GM10248 (cell line): ENCODE measurements at regions not wholly inside any gene's neighbourhood (a gene's known extent, or its start where the extent isn't known, plus 50 kb on each side); places are given as distances from the start of the nearest gene placed in this dataset.

Experiments used
- CTCF ChIA-PET: fragments of 300-600 bp; sonication (Branson Sonifier 250); formaldehyde crosslinking; extraction: SDS; loops from one replicate; lab custom pipeline; 2021; ENCODE audit warnings: antibody characterized with exemption; lab: Yijun Ruan, JAX
- POLR2A ChIA-PET: fragments of 350-650 bp; sonication (Branson Sonifier 250); formaldehyde crosslinking; extraction: SDS; loops from one replicate; lab custom pipeline; 2020; ENCODE audit warnings: antibody characterized with exemption; lab: Yijun Ruan, JAX
- DNase-seq: peaks from one replicate; pipeline ENCODE4 v3.0.0; 2012; ENCODE audit errors: extremely low spot score
- CTCF ChIP-seq: IDR thresholded peaks from 2 replicates; pipeline ENCODE4 v1.5.1; 2012; ENCODE audit warnings: mild to moderate bottlenecking, low read depth; ENCODE audit errors: extremely low read depth, missing control alignments, control extremely low read depth

- no peak for DNase-seq
- no peak for TF ChIP-seq CTCF
- CTCF ChIA-PET: interaction anchor here (1.2 to 1.8 kb wide), 2 partner anchors 14 to 16 kb away, joined by 4 to 5 read pairs; no protein-coding TSS in a partner anchor
- POLR2A ChIA-PET: no interaction called here
Observed at GRCh38 chr2:187158452-187158851, 289.6 kb downstream of the CALCRL start.

GRCh38 chr2:187157046-187157445 lies 291.0 kb downstream of the CALCRL start:
- ChIA-PET POLR2A (no interaction called here), CTCF (interaction anchor here (0.8 to 1.8 kb wide), 3 partner anchors 8 to 17 kb away, joined by 3 to 5 read pairs (median 4); no protein-coding TSS in a partner anchor)
- no peak for DNase-seq
- no peak for TF ChIP-seq CTCF

- TF ChIP-seq CTCF: no peak
- ChIA-PET POLR2A (no interaction called here), CTCF (interaction anchor here (1.5 kb wide), 1 partner anchor 10 kb away, joined by 5 read pairs; no protein-coding TSS in a partner anchor)
- no peak for DNase-seq
Observed at GRCh38 chr2:187155476-187155875, 292.6 kb downstream of the CALCRL start.

- CTCF ChIA-PET: no interaction called here
- no peak for DNase-seq
- no peak for TF ChIP-seq CTCF
Observed at GRCh38 chr2:187150670-187151069, 297.4 kb downstream of the CALCRL start.

GRCh38 chr2:187148059-187148714 lies 299.2 kb upstream of the ZSWIM2 start:
- no peak for TF ChIP-seq CTCF
- ChIA-PET POLR2A (no interaction called here), CTCF (interaction anchor here (1.6 kb wide), 1 partner anchor 10 kb away, joined by 4 read pairs; no protein-coding TSS in a partner anchor)
- DNase-seq: no peak

More at GRCh38 chr2:187150670-187151069, 297.4 kb downstream of the CALCRL start:
- POLR2A ChIA-PET: no interaction called here

- ChIA-PET CTCF (interaction anchor here (0.7 to 1.0 kb wide), 2 partner anchors 17 to 19 kb away, joined by 3 read pairs; no protein-coding TSS in a partner anchor), POLR2A (no interaction called here)
- no peak for TF ChIP-seq CTCF
- DNase-seq: no peak
Observed at GRCh38 chr2:187143537-187143936, 294.6 kb upstream of the ZSWIM2 start.

GRCh38 chr2:187139469-187139868 lies 290.5 kb upstream of the ZSWIM2 start:
- no peak for TF ChIP-seq CTCF
- ChIA-PET CTCF (no interaction called here), POLR2A (no interaction called here)
- no peak for DNase-seq
